SU-DHL-6 (cell line): ENCODE measurements at regions not wholly inside any gene's neighbourhood (a gene's known extent, or its start where the extent isn't known, plus 50 kb on each side); places are given as distances from the start of the nearest gene placed in this dataset.

Experiments
- H2AFZ ChIP-seq: fragments of 200-600 bp; sonication (generic); 2 replicates; pipeline ENCODE4 v1.6.1; 2014; ENCODE audit warnings: low read depth, mild to moderate bottlenecking, moderate library complexity, mixed read lengths, antibody characterized with exemption, low read length; ENCODE audit not compliant: severe bottlenecking
- H3F3A ChIP-seq: fragments of 200-600 bp; shearing (Covaris generic); 2 replicates; pipeline ENCODE4 v1.6.0; 2016; ENCODE audit warnings: antibody characterized with exemption, mild to moderate bottlenecking; ENCODE audit not compliant: insufficient read depth
- H3K27ac ChIP-seq: fragments of 200-600 bp; sonication (generic); 2 replicates; pipeline ENCODE4 v1.5.1; 2016; ENCODE audit warnings: low read depth, mild to moderate bottlenecking, low read length, moderate library complexity, mixed read lengths
- H3K27me3 ChIP-seq: fragments of 200-600 bp; sonication (generic), shearing (Covaris generic); 2 replicates; pipeline ENCODE4 v1.6.0; 2014; ENCODE audit warnings: mild to moderate bottlenecking, low read length
- H3K36me3 ChIP-seq: fragments of 200-600 bp; sonication (generic); 2 replicates; pipeline ENCODE4 v1.6.1; 2014; ENCODE audit warnings: mild to moderate bottlenecking, low read length, mixed read lengths
- H3K4me2 ChIP-seq: fragments of 300-600, 200-600 bp; shearing (Covaris generic), sonication (generic); 2 replicates; pipeline ENCODE4 v1.6.0; 2014; ENCODE audit warnings: low read length, low read depth, mild to moderate bottlenecking; ENCODE audit not compliant: poor library complexity, severe bottlenecking
- H3K4me3 ChIP-seq: fragments of 200-600 bp; sonication (generic); 2 replicates; pipeline ENCODE4 v1.5.1; 2014; ENCODE audit warnings: antibody characterized with exemption, low read length, mild to moderate bottlenecking, mixed read lengths; ENCODE audit not compliant: insufficient read depth, poor library complexity, severe bottlenecking
- H3K79me2 ChIP-seq: fragments of 200-600 bp; sonication (generic); 2 replicates; pipeline ENCODE4 v1.6.1; 2014; ENCODE audit warnings: mild to moderate bottlenecking, low read length, moderate library complexity; ENCODE audit not compliant: insufficient read depth
- H3K9ac ChIP-seq: fragments of 200-600 bp; sonication (generic); 2 replicates; pipeline ENCODE4 v1.7.0; 2014; ENCODE audit warnings: mild to moderate bottlenecking, low read length
- H3K9me2 ChIP-seq: fragments of 200-600 bp; sonication (generic); replicated peaks from 2 replicates; pipeline ENCODE4 v1.6.1; 2014; ENCODE audit warnings: low read length; ENCODE audit not compliant: insufficient read depth
- H3K9me3 ChIP-seq: fragments of 200-600 bp; sonication (generic); 2 replicates; pipeline ENCODE4 v1.6.1; 2014; ENCODE audit warnings: low read length, mixed read lengths; ENCODE audit not compliant: insufficient read depth
- H4K20me1 ChIP-seq: fragments of 200-600 bp; sonication (generic); 2 replicates; pipeline ENCODE4 v1.6.1; 2014; ENCODE audit warnings: low read depth, mild to moderate bottlenecking, antibody characterized with exemption, low read length, moderate library complexity, mixed read lengths
- EZH2phosphoT487 ChIP-seq: fragments of 200-600 bp; sonication (generic), shearing (Covaris generic); conservative IDR thresholded peaks from 2 replicates; pipeline ENCODE4 v1.6.1; 2018; ENCODE audit warnings: mild to moderate bottlenecking, antibody characterized with exemption, low read length, moderate library complexity, mixed read lengths
- TF ChIP-seq, protein P1 (sequence below): fragments of 200-600 bp; sonication (generic); IDR thresholded peaks from one replicate; pipeline ENCODE4 v1.5.1; 2017; ENCODE audit warnings: antibody characterized with exemption, mild to moderate bottlenecking, low read length, moderate library complexity; ENCODE audit not compliant: insufficient read depth, poor library complexity, severe bottlenecking

- TF ChIP-seq EZH2phosphoT487, result no peak
- TF ChIP-seq, protein P1, sequence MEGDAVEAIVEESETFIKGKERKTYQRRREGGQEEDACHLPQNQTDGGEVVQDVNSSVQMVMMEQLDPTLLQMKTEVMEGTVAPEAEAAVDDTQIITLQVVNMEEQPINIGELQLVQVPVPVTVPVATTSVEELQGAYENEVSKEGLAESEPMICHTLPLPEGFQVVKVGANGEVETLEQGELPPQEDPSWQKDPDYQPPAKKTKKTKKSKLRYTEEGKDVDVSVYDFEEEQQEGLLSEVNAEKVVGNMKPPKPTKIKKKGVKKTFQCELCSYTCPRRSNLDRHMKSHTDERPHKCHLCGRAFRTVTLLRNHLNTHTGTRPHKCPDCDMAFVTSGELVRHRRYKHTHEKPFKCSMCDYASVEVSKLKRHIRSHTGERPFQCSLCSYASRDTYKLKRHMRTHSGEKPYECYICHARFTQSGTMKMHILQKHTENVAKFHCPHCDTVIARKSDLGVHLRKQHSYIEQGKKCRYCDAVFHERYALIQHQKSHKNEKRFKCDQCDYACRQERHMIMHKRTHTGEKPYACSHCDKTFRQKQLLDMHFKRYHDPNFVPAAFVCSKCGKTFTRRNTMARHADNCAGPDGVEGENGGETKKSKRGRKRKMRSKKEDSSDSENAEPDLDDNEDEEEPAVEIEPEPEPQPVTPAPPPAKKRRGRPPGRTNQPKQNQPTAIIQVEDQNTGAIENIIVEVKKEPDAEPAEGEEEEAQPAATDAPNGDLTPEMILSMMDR, result no peak
- H3K4me3 ChIP-seq, result no peak overlapping the region
- H3K79me2 ChIP-seq, result no peaks in the 10 kb centered on the region
- H3K36me3 ChIP-seq, result no peaks in the 10 kb centered on the region
- H3K9me2 ChIP-seq, result no peaks in the 10 kb centered on the region
- H3K27me3 ChIP-seq, result no peaks in the 10 kb centered on the region
- no peak overlapping the region for H3K4me2 ChIP-seq
- H2AFZ ChIP-seq, result no peak overlapping the region
- no peaks in the 10 kb centered on the region for H3F3A ChIP-seq
- H4K20me1 ChIP-seq, result no peaks in the 10 kb centered on the region
- H3K9me3 ChIP-seq, result no peaks in the 10 kb centered on the region
- no peak overlapping the region for H3K27ac ChIP-seq
- H3K9ac ChIP-seq, result no peak overlapping the region
Measured at GRCh38 chr7:26584987-26585665, 279.3 kb downstream of the SKAP2 start.

GRCh38 chr7:26587536-26587935 lies 276.9 kb downstream of the SKAP2 start:
- Histone ChIP-seq H3K36me3 (no peaks in the 10 kb centered on the region), H3K4me3 (no peak overlapping the region), H3K4me2 (no peak overlapping the region), H3K9ac (no peak overlapping the region), H3K9me3 (no peaks in the 10 kb centered on the region), H2AFZ (no peak overlapping the region), H4K20me1 (no peaks in the 10 kb centered on the region), H3K27ac (no peak overlapping the region), H3F3A (no peaks in the 10 kb centered on the region), H3K27me3 (no peaks in the 10 kb centered on the region), H3K9me2 (no peaks in the 10 kb centered on the region), H3K79me2 (no peaks in the 10 kb centered on the region)
- no peak for TF ChIP-seq EZH2phosphoT487
- TF ChIP-seq, protein P1, result no peak

DNA sequence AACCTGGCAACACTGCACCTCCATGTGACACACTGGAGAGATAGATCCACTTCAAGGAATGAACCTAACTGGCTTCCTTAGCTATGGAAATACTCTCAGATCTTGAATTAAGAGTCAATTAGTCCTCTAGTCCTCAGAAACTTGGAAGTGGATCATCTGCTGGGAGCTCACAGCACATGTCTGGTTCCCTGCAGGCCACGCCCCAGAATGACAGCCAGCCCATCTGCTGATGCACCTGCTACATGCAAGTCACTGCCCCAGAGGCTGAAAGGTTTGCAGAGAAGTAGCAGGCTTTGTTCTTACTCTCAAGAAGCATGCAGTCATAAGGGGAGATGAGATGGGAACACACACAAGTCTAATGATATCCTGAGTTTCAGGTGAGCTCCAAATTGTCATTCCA lies 275.9 kb downstream of the SKAP2 start:
- Histone ChIP-seq H2AFZ (no peak overlapping the region), H3K36me3 (no peaks in the 10 kb centered on the region), H3K27me3 (no peaks in the 10 kb centered on the region), H4K20me1 (no peaks in the 10 kb centered on the region), H3K4me3 (no peak overlapping the region), H3K4me2 (no peak overlapping the region), H3F3A (no peaks in the 10 kb centered on the region), H3K9me2 (no peaks in the 10 kb centered on the region), H3K9ac (no peak overlapping the region), H3K79me2 (no peaks in the 10 kb centered on the region), H3K9me3 (no peaks in the 10 kb centered on the region), H3K27ac (no peak overlapping the region)
- TF ChIP-seq, protein P1, result no peak
- no peak for TF ChIP-seq EZH2phosphoT487
